Neural crest cell (in vitro differentiated cells): ENCODE measurements at regions not wholly inside any gene's neighbourhood (a gene's known extent, or its start where the extent isn't known, plus 50 kb on each side); places are given as distances from the start of the nearest gene placed in this dataset.

Source experiments
- DNase-seq: peaks from one replicate; pipeline ENCODE4 v3.0.0; 2021; ENCODE audit warnings: low read depth, mixed read lengths, low spot score
- H3K27ac Mint-ChIP-seq: one replicate; pipeline ENCODE4 v1.8.0; 2021; ENCODE audit warnings: mild to moderate bottlenecking, mixed read lengths; ENCODE audit not compliant: unreplicated experiment
- H3K27me3 Mint-ChIP-seq: 2 replicates; pipeline ENCODE4 v1.8.0; 2021; ENCODE audit warnings: low read depth, mild to moderate bottlenecking, mixed read lengths
- H3K36me3 Mint-ChIP-seq: 2 replicates; pipeline ENCODE4 v1.8.0; 2021; ENCODE audit warnings: low read depth, mild to moderate bottlenecking, mixed read lengths
- H3K4me1 Mint-ChIP-seq: 2 replicates; pipeline ENCODE4 v1.8.0; 2021; ENCODE audit warnings: mixed read lengths
- H3K4me3 Mint-ChIP-seq: one replicate; pipeline ENCODE4 v1.8.0; 2021; ENCODE audit warnings: mild to moderate bottlenecking, mixed read lengths
- H3K9me3 Mint-ChIP-seq: 2 replicates; pipeline ENCODE4 v1.8.0; 2021; ENCODE audit warnings: mixed read lengths
- CTCF ChIP-seq: fragments of 200-600 bp; sonication (generic); conservative IDR thresholded peaks from 2 replicates; pipeline ENCODE4 v1.5.0; 2021; ENCODE audit warnings: antibody characterized with exemption, mild to moderate bottlenecking

- H3K36me3 Mint-ChIP-seq = no peaks in the 10 kb centered on the region
- no peak overlapping the region for H3K4me3 Mint-ChIP-seq
- DNase-seq = no peak
- H3K27me3 Mint-ChIP-seq = no peaks in the 10 kb centered on the region
- no peak for TF ChIP-seq CTCF
- no peaks in the 10 kb centered on the region for H3K9me3 Mint-ChIP-seq
- no peak overlapping the region for H3K27ac Mint-ChIP-seq
- peaks cover 8% of the 10 kb centered on the region for H3K4me1 Mint-ChIP-seq
Observed at GRCh38 chr9:109926421-109926869, 146.4 kb downstream of the PALM2AKAP2 start.

- Mint-ChIP-seq H3K27me3 (no peaks in the 10 kb centered on the region), H3K36me3 (no peaks in the 10 kb centered on the region), H3K4me3 (no peak overlapping the region), H3K9me3 (peaks cover 3% of the 10 kb centered on the region), H3K4me1 (peaks cover 17% of the 10 kb centered on the region), H3K27ac (no peak overlapping the region)
- no peak for DNase-seq
- TF ChIP-seq CTCF = no peak
Observed at GRCh38 chr9:109931623-109932022, 151.6 kb downstream of the PALM2AKAP2 start.

GRCh38 chr9:109934136-109934856, 154.3 kb downstream of the PALM2AKAP2 start:
- no peak for DNase-seq
- Mint-ChIP-seq H3K4me3 (no peak overlapping the region), H3K4me1 (peaks cover 23% of the 10 kb centered on the region), H3K27me3 (no peaks in the 10 kb centered on the region), H3K9me3 (peaks cover 3% of the 10 kb centered on the region), H3K36me3 (no peaks in the 10 kb centered on the region), H3K27ac (no peak overlapping the region)
- no peak for TF ChIP-seq CTCF

GRCh38 chr9:109934857-109935215, 154.8 kb downstream of the PALM2AKAP2 start:
- H3K27me3 Mint-ChIP-seq = no peaks in the 10 kb centered on the region
- H3K4me3 Mint-ChIP-seq = no peak overlapping the region
- peaks cover 23% of the 10 kb centered on the region for H3K4me1 Mint-ChIP-seq
- TF ChIP-seq CTCF = no peak
- peaks cover 3% of the 10 kb centered on the region for H3K9me3 Mint-ChIP-seq
- DNase-seq = no peak
- no peak overlapping the region for H3K27ac Mint-ChIP-seq
- no peaks in the 10 kb centered on the region for H3K36me3 Mint-ChIP-seq

- no peak for TF ChIP-seq CTCF
- Mint-ChIP-seq H3K36me3 (no peaks in the 10 kb centered on the region), H3K27ac (no peak overlapping the region), H3K9me3 (peaks cover 3% of the 10 kb centered on the region), H3K4me3 (no peak overlapping the region), H3K4me1 (peaks cover 23% of the 10 kb centered on the region), H3K27me3 (no peaks in the 10 kb centered on the region)
- DNase-seq = no peak
Observed at GRCh38 chr9:109935406-109936087, 155.5 kb downstream of the PALM2AKAP2 start.
